Neural progenitor cell (in vitro differentiated cells): ENCODE measurements at regions not wholly inside any gene's neighbourhood (a gene's known extent, or its start where the extent isn't known, plus 50 kb on each side); places are given as distances from the start of the nearest gene placed in this dataset.

Experiments used
- DNase-seq: peaks from one replicate; pipeline ENCODE4 v3.0.0-alpha.2; 2016; ENCODE audit warnings: low spot score
- H2AFZ ChIP-seq: fragments of 200-600 bp; sonication (generic); replicated peaks from 2 replicates; pipeline ENCODE4 v1.6.1; 2016; ENCODE audit warnings: antibody characterized with exemption
- H3F3A ChIP-seq: fragments of 200-600 bp; sonication (generic); 2 replicates; pipeline ENCODE4 v1.6.1; 2016; ENCODE audit warnings: antibody characterized with exemption, low read depth
- H3K27ac ChIP-seq: fragments of 200-600 bp; sonication (generic); 2 replicates; pipeline ENCODE4 v1.5.1; 2016; ENCODE audit warnings: mild to moderate bottlenecking
- H3K27me3 ChIP-seq: fragments of 200-600 bp; sonication (generic); 2 replicates; pipeline ENCODE4 v1.6.1; 2016; ENCODE audit warnings: mild to moderate bottlenecking, moderate library complexity
- H3K36me3 ChIP-seq: fragments of 200-600 bp; sonication (generic); 2 replicates; pipeline ENCODE4 v1.5.1; 2016
- H3K4me1 ChIP-seq: fragments of 200-600 bp; sonication (generic); 2 replicates; pipeline ENCODE4 v1.6.1; 2016; ENCODE audit warnings: mixed run types
- H3K4me2 ChIP-seq: fragments of 200-600 bp; sonication (generic); 2 replicates; pipeline ENCODE4 v1.6.1; 2016
- H3K4me3 ChIP-seq: fragments of 200-600 bp; sonication (generic); 2 replicates; pipeline ENCODE4 v1.5.1; 2016
- H3K79me2 ChIP-seq: fragments of 200-600 bp; sonication (generic); 2 replicates; pipeline ENCODE4 v1.6.1; 2016; ENCODE audit warnings: low read depth
- H3K9ac ChIP-seq: fragments of 200-600 bp; sonication (generic); 2 replicates; pipeline ENCODE4 v1.6.1; 2016
- H3K9me3 ChIP-seq: fragments of 200-600 bp; sonication (generic); 2 replicates; pipeline ENCODE4 v1.5.1; 2016; ENCODE audit warnings: low read depth
- H4K20me1 ChIP-seq: fragments of 200-600 bp; sonication (generic); 2 replicates; pipeline ENCODE4 v1.6.1; 2016; ENCODE audit warnings: low read depth
- H3K27ac Mint-ChIP-seq: 3 replicates; pipeline ENCODE4 v1.8.0; 2021; ENCODE audit warnings: mixed read lengths
- H3K27me3 Mint-ChIP-seq: 2 replicates; pipeline ENCODE4 v1.8.0; 2022; ENCODE audit warnings: low read depth, mild to moderate bottlenecking, inconsistent platforms, moderate library complexity, mixed read lengths; ENCODE audit not compliant: insufficient read depth
- H3K36me3 Mint-ChIP-seq: 3 replicates; pipeline ENCODE4 v1.8.0; 2021; ENCODE audit warnings: mixed read lengths
- H3K4me1 Mint-ChIP-seq: 3 replicates; pipeline ENCODE4 v1.8.0; 2021; ENCODE audit warnings: mixed read lengths
- H3K4me3 Mint-ChIP-seq: 3 replicates; pipeline ENCODE4 v1.8.0; 2021; ENCODE audit warnings: mild to moderate bottlenecking, moderate library complexity, mixed read lengths
- H3K9me3 Mint-ChIP-seq: 3 replicates; pipeline ENCODE4 v1.8.0; 2020; ENCODE audit warnings: mixed read lengths
- EZH2 ChIP-seq: fragments of 200-600 bp; sonication (generic); IDR thresholded peaks from 2 replicates; pipeline ENCODE4 v1.6.1; 2017; ENCODE audit warnings: antibody characterized with exemption, mild to moderate bottlenecking, moderate library complexity
- EZH2phosphoT487 ChIP-seq: fragments of 200-600 bp; sonication (generic); IDR thresholded peaks from 2 replicates; pipeline ENCODE4 v1.6.1; 2017; ENCODE audit warnings: antibody characterized with exemption
- TF ChIP-seq, protein P1 (sequence below): fragments of 200-600 bp; sonication (generic); IDR thresholded peaks from 2 replicates; pipeline ENCODE4 v1.5.1; 2017; ENCODE audit warnings: antibody characterized with exemption, mild to moderate bottlenecking

DNA sequence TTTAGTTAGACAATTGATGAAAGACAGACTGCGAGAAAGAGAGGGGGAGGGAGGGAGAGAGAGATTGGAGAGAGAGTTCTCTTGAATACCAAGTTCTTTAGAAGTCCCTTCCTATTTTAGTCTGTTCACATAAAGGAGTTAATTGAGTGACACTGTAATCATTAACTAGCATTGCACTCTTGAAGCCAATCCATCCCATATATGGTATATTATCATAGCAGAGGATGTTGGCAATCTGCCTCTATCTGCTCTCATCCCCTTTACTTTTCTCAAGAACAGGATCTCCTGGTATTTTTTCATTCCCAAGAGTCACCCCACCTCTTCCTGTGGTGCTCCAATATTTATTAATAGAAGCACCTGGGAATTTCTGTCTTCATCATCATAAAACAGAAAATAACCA, 959.6 kb upstream of the NDST4 start:
- DNase-seq = no peak
- Histone ChIP-seq H3F3A (no peaks in the 10 kb centered on the region), H3K4me2 (no peak overlapping the region), H3K79me2 (no peaks in the 10 kb centered on the region), H3K9me3 (no peaks in the 10 kb centered on the region), H3K4me1 (no peaks in the 10 kb centered on the region), H2AFZ (no peak overlapping the region), H4K20me1 (no peaks in the 10 kb centered on the region), H3K27me3 (no peaks in the 10 kb centered on the region), H3K27ac (no peak overlapping the region), H3K4me3 (no peak overlapping the region), H3K36me3 (no peaks in the 10 kb centered on the region), H3K9ac (no peak overlapping the region)
- no peak for TF ChIP-seq EZH2
- TF ChIP-seq, protein P1, sequence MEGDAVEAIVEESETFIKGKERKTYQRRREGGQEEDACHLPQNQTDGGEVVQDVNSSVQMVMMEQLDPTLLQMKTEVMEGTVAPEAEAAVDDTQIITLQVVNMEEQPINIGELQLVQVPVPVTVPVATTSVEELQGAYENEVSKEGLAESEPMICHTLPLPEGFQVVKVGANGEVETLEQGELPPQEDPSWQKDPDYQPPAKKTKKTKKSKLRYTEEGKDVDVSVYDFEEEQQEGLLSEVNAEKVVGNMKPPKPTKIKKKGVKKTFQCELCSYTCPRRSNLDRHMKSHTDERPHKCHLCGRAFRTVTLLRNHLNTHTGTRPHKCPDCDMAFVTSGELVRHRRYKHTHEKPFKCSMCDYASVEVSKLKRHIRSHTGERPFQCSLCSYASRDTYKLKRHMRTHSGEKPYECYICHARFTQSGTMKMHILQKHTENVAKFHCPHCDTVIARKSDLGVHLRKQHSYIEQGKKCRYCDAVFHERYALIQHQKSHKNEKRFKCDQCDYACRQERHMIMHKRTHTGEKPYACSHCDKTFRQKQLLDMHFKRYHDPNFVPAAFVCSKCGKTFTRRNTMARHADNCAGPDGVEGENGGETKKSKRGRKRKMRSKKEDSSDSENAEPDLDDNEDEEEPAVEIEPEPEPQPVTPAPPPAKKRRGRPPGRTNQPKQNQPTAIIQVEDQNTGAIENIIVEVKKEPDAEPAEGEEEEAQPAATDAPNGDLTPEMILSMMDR = no peak
- TF ChIP-seq EZH2phosphoT487 = no peak
- H3K36me3 Mint-ChIP-seq = peaks cover 2% of the 10 kb centered on the region
- no peak overlapping the region for H3K27ac Mint-ChIP-seq
- H3K27me3 Mint-ChIP-seq = peaks cover 2% of the 10 kb centered on the region
- no peak overlapping the region for H3K4me3 Mint-ChIP-seq
- H3K4me1 Mint-ChIP-seq = no peaks in the 10 kb centered on the region
- peaks cover 5% of the 10 kb centered on the region for H3K9me3 Mint-ChIP-seq

DNA sequence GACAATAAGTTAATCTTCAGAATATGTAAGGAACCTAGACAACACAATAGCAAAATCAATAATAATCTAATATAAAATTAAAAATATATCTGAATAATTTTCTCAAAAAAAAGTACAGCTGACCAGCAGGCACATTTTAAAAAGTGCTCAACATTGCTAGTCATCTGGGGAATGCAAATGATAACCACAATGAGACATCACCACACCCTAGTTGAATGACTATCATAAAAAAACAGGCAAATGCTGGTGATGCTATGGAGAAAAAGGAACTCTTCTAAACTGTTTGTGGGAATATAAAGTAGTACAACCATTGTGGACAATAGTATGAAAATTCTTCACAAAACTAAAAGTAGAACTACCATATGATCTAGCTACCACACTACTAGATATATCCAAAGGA, 956.9 kb upstream of the NDST4 start:
- Histone ChIP-seq H4K20me1 (no peaks in the 10 kb centered on the region), H3K9ac (no peak overlapping the region), H3K36me3 (no peaks in the 10 kb centered on the region), H3K9me3 (no peaks in the 10 kb centered on the region), H3K4me2 (no peak overlapping the region), H2AFZ (no peak overlapping the region), H3K27ac (no peak overlapping the region), H3K27me3 (no peaks in the 10 kb centered on the region), H3K4me3 (no peak overlapping the region), H3K79me2 (no peaks in the 10 kb centered on the region), H3F3A (no peaks in the 10 kb centered on the region), H3K4me1 (no peaks in the 10 kb centered on the region)
- H3K4me1 Mint-ChIP-seq = no peaks in the 10 kb centered on the region
- H3K36me3 Mint-ChIP-seq = peaks cover 2% of the 10 kb centered on the region
- no peak for DNase-seq
- TF ChIP-seq EZH2 = no peak
- TF ChIP-seq, protein P1 = no peak
- peaks cover 4% of the 10 kb centered on the region for H3K27me3 Mint-ChIP-seq
- H3K4me3 Mint-ChIP-seq = no peak overlapping the region
- no peak overlapping the region for H3K27ac Mint-ChIP-seq
- H3K9me3 Mint-ChIP-seq = peaks cover 2% of the 10 kb centered on the region

DNA sequence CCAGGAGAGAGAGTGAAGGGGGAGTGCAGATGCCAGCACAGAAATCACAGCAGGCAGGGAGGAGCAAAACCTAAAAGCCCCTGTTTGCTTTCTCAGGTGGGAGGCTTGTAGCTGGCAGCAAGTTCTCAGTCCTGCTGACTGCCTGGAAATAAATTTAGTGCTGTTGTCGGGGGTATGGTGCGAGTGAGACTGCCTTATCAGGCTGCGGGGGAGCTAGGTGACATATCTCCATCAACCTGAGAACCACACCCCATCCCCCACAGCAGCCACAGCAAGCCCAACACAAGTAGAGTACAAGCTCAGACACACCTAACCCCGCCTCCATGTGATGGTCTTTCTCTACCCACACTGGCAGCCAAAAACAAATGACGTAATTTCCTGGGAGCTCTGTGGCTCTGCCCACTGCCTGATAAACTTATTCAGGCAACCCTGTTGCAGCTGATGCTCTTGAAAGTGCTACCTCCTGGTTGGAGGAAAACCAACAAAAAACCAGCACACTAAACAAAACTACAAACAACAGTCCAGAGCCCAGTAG, 953.4 kb upstream of the NDST4 start:
- Histone ChIP-seq H3K79me2 (no peaks in the 10 kb centered on the region), H3K4me2 (no peak overlapping the region), H3K4me1 (no peaks in the 10 kb centered on the region), H4K20me1 (no peaks in the 10 kb centered on the region), H3F3A (no peaks in the 10 kb centered on the region), H3K4me3 (no peak overlapping the region), H2AFZ (peak overlapping the region; percentile 23), H3K36me3 (no peaks in the 10 kb centered on the region), H3K9me3 (no peaks in the 10 kb centered on the region), H3K27ac (no peak overlapping the region), H3K27me3 (no peaks in the 10 kb centered on the region), H3K9ac (no peak overlapping the region)
- TF ChIP-seq EZH2phosphoT487 (no peak), EZH2 (no peak)
- TF ChIP-seq, protein P1 = no peak
- Mint-ChIP-seq H3K27me3 (peaks cover 4% of the 10 kb centered on the region), H3K36me3 (peaks cover 2% of the 10 kb centered on the region), H3K4me3 (no peak overlapping the region), H3K4me1 (no peaks in the 10 kb centered on the region), H3K27ac (no peak overlapping the region), H3K9me3 (peaks cover 2% of the 10 kb centered on the region)
- no peak for DNase-seq
